ENCODE measurements at regions not wholly inside any gene's neighbourhood (a gene's known extent, or its start where the extent isn't known, plus 50 kb on each side); places are given as distances from the start of the nearest gene placed in this dataset.
"Not testable (repeated sequence)": the region's sequence is repeated elsewhere in the genome, so short reads cannot be mapped to it uniquely, and the experiment has no call there.

- CTCF ChIA-PET = no interaction called here
- TF ChIP-seq NFRKB (IDR thresholded peaks at IDR 0.05) = no peak
- no peak for TF ChIP-seq FOXA1 (IDR thresholded peaks at IDR 0.05)
- no peak for TF ChIP-seq ARNT (IDR thresholded peaks at IDR 0.05)
- no peak for DNase-seq (ENCODE audit: extremely low spot score)
- POLR2A ChIA-PET = no interaction called here
These were observed 1815.0 kb downstream of the NCAM2 start for GRCh38 chr21:22813201-22813600.

DNA sequence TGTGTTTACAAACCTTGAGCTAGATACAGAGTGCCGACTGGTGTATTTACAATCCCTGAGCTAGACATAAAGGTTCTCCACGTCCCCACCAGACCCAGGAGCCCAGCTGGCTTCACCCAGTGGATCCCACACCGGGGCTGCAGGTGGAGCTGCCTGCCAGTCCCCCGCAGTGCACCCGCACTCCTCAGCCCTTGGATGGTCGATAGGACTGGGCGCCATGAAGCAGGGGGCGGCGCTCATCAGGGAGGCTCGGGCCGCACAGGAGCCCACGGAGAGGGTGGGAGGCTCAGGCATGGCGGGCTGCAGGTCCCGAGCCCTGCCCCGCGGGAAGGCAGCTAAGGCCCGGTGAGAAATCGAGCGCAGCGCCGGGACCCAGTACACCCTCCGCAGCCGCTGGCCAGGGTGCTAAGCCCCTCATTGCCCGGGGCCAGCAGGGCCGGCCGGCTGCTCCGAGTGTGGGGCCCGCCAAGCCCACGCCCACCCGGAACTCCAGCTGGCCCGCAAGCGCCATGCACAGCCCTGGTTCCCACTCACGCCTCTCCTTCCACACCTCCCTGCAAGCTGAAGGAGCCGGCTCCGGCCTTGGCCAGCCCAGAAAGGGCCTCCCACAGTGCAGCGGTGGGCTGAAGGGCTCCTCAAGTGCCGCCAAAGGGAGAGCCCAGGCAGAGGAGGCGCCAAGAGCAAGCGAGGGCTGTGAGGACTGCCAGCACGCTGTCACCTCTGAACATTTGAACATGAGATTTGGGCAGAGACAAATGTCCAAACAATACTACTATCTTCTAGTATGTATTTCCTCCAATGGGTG lies 1820.7 kb downstream of the NCAM2 start:
- POLR2A ChIA-PET; CTCF ChIA-PET; DNase-seq (ENCODE audit: extremely low spot score): not testable (repeated sequence)

DNA sequence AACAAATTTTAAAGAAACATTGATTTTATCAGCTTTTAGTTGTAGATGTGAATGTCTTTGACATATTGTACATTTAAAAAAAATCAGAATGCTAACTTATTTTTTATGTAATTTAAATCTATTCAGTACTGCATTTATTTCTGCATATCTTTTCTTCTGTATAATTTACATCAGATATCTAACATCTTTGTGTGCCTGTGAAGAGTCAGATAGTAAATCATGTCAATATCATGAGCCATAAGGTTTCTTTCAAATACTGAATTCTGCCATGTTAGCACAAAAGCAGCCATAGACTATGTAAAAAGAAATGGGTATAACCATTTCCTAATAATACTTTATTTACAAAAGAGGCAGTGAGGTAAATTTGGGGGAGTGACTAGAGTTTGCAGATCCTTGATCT lies 1829.2 kb downstream of the NCAM2 start:
- ChIA-PET CTCF (no interaction called here), POLR2A (no interaction called here)
- DNase-seq (ENCODE audit: extremely low spot score) = no peak
- TF ChIP-seq CTBP1 (IDR thresholded peaks at IDR 0.05; ENCODE audit: borderline replicate concordance) = no peak
- no peak for TF ChIP-seq LEF1 (IDR thresholded peaks at IDR 0.05; ENCODE audit: borderline replicate concordance)
- TF ChIP-seq FOXA1 (IDR thresholded peaks at IDR 0.05) = no peak
- no peak for TF ChIP-seq SUZ12 (IDR thresholded peaks at IDR 0.05)
- TF ChIP-seq HDGF (IDR thresholded peaks at IDR 0.05; ENCODE audit: borderline replicate concordance) = no peak
- no peak for TF ChIP-seq PKNOX1 (IDR thresholded peaks at IDR 0.05)
- TF ChIP-seq L3MBTL2 (conservative IDR thresholded peaks at IDR 0.05) = no peak
- no peak for TF ChIP-seq FOXK2 (IDR thresholded peaks at IDR 0.05)
- no peak for TF ChIP-seq ELF4 (IDR thresholded peaks at IDR 0.05)
- TF ChIP-seq NFRKB (IDR thresholded peaks at IDR 0.05) = no peak
- TF ChIP-seq ARNT (IDR thresholded peaks at IDR 0.05) = no peak
- TF ChIP-seq TARDBP (IDR thresholded peaks at IDR 0.05) = no peak
- TF ChIP-seq SP1 (IDR thresholded peaks at IDR 0.05) = no peak
- TF ChIP-seq BHLHE40 (IDR thresholded peaks at IDR 0.05; ENCODE audit: borderline replicate concordance) = no peak
- TF ChIP-seq ZNF384 (IDR thresholded peaks at IDR 0.05) = no peak

- TF ChIP-seq ARNT (IDR thresholded peaks at IDR 0.05) = no peak
- peak; percentile 68 for TF ChIP-seq PKNOX1 (IDR thresholded peaks at IDR 0.05)
- TF ChIP-seq CTBP1 (IDR thresholded peaks at IDR 0.05; ENCODE audit: borderline replicate concordance) = no peak
- no peak for TF ChIP-seq FOXK2 (IDR thresholded peaks at IDR 0.05)
- no peak for TF ChIP-seq LEF1 (IDR thresholded peaks at IDR 0.05; ENCODE audit: borderline replicate concordance)
- no peak for TF ChIP-seq ELF4 (IDR thresholded peaks at IDR 0.05)
- ChIA-PET CTCF (interaction anchor here (0.6 kb wide), 1 partner anchor 10 kb away, joined by 3 read pairs; no protein-coding TSS in a partner anchor), POLR2A (no interaction called here)
- DNase-seq (ENCODE audit: extremely low spot score) = peak; percentile 51
These were observed 1844.7 kb downstream of the NCAM2 start for GRCh38 chr21:22842875-22843274.

DNA sequence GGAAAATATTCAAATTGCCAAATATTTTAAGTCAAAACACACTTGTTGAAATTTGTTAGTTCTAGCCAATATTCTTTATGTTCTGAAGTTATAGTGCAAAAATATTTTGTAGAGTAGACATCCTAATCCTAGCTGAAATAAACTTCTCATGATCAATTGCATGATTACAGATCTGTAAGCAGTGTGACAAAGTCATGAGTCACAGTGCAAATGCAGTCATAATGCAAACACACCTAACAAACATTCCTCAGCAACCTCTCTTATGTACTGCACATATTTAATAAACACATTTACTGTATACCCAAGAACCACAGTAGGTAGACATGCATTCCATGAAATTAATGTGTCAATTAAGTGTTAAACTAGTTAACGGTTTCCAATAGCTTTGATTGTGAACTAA lies 1857.4 kb downstream of the NCAM2 start:
- POLR2A ChIA-PET = no interaction called here
- no peak for TF ChIP-seq NFRKB (IDR thresholded peaks at IDR 0.05)
- TF ChIP-seq FOXA1 (IDR thresholded peaks at IDR 0.05) = no peak
- TF ChIP-seq ZNF384 (IDR thresholded peaks at IDR 0.05) = no peak
- TF ChIP-seq HDGF (IDR thresholded peaks at IDR 0.05; ENCODE audit: borderline replicate concordance) = no peak
- TF ChIP-seq FOXK2 (IDR thresholded peaks at IDR 0.05) = no peak
- no peak for TF ChIP-seq SP1 (IDR thresholded peaks at IDR 0.05)
- TF ChIP-seq ELF4 (IDR thresholded peaks at IDR 0.05) = no peak
- TF ChIP-seq LEF1 (IDR thresholded peaks at IDR 0.05; ENCODE audit: borderline replicate concordance) = no peak
- no peak for TF ChIP-seq TARDBP (IDR thresholded peaks at IDR 0.05)
- TF ChIP-seq BHLHE40 (IDR thresholded peaks at IDR 0.05; ENCODE audit: borderline replicate concordance) = no peak
- no peak for TF ChIP-seq L3MBTL2 (conservative IDR thresholded peaks at IDR 0.05)
- no peak for TF ChIP-seq CTBP1 (IDR thresholded peaks at IDR 0.05; ENCODE audit: borderline replicate concordance)
- TF ChIP-seq ARNT (IDR thresholded peaks at IDR 0.05) = no peak
- no peak for TF ChIP-seq PKNOX1 (IDR thresholded peaks at IDR 0.05)
- no peak for TF ChIP-seq FOXM1 (IDR thresholded peaks at IDR 0.05; ENCODE audit: borderline replicate concordance)
- TF ChIP-seq SUZ12 (IDR thresholded peaks at IDR 0.05) = no peak
- CTCF ChIA-PET = no interaction called here
- no peak for DNase-seq (ENCODE audit: extremely low spot score)

DNA sequence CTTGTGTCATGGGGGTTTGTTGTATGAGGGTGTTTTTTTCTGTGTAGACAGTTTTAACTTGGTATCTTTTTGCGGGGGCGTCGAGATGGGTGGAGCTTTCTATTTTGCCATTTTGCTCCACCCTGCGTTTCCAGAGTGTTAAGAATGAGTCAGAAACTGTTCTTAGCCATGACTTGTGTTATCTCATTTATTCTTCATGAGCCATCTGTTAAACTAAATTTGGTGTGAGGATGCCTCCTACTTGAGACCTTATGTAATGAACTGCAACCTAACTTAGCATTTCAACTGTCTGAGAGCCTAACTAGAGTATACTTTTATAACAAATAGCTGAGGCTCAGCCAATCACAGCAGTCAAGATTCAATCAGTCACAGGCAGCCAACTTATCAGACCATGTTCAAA lies 1873.5 kb downstream of the NCAM2 start:
- no peak for TF ChIP-seq TARDBP (IDR thresholded peaks at IDR 0.05)
- TF ChIP-seq SP1 (IDR thresholded peaks at IDR 0.05) = no peak
- TF ChIP-seq BHLHE40 (IDR thresholded peaks at IDR 0.05; ENCODE audit: borderline replicate concordance) = no peak
- TF ChIP-seq ZNF384 (IDR thresholded peaks at IDR 0.05) = no peak
- TF ChIP-seq PKNOX1 (IDR thresholded peaks at IDR 0.05) = no peak
- no peak for TF ChIP-seq ELF4 (IDR thresholded peaks at IDR 0.05)
- no peak for TF ChIP-seq FOXM1 (IDR thresholded peaks at IDR 0.05; ENCODE audit: borderline replicate concordance)
- DNase-seq (ENCODE audit: extremely low spot score) = no peak
- ChIA-PET CTCF (no interaction called here), POLR2A (no interaction called here)
